Tibial artery (tissue), 4 donors: ENCODE measurements at regions not wholly inside any gene's neighbourhood (a gene's known extent, or its start where the extent isn't known, plus 50 kb on each side); places are given as distances from the start of the nearest gene placed in this dataset.

Source experiments
- DNase-seq, 2 donors: peaks; one replicate each; pipeline ENCODE4 v3.0.0-alpha.2; 2019
- H3K27ac ChIP-seq, 2 donors: fragments of 200-600 bp; sonication (generic) in 1 of 2; 1 replicate in 1 of 2; 2 replicates in 1 of 2; pipeline ENCODE4 v1.5.1; 2018 to 2019; ENCODE audit warnings: mild to moderate bottlenecking in 1 of 2
- H3K27me3 ChIP-seq, 2 donors: fragments of 200-600 bp; sonication (generic) in 1 of 2; one replicate each; pipeline versions ENCODE4 v1.5.1 to v1.6.0; 2016 to 2019
- H3K36me3 ChIP-seq, 3 donors: fragments of 200-600 bp; sonication (generic) in 2 of 3; one replicate each; pipeline ENCODE4 v1.5.1; 2016 to 2019; ENCODE audit warnings: mild to moderate bottlenecking in 2 of 3
- H3K4me1 ChIP-seq, 4 donors: fragments of 200-600 bp; sonication (generic) in 2 of 4; 1 replicate in 3 of 4; 2 replicates in 1 of 4; pipeline ENCODE4 v1.5.1; 2016 to 2019
- H3K4me3 ChIP-seq, 2 donors: fragments of 200-600 bp; sonication (generic) in 1 of 2; 1 replicate in 1 of 2; 2 replicates in 1 of 2; pipeline ENCODE4 v1.5.1; 2018 to 2019; ENCODE audit warnings: mild to moderate bottlenecking in 2 of 2
- H3K9me3 ChIP-seq, 3 donors: fragments of 200-600 bp; sonication (generic) in 1 of 3; one replicate each; pipeline ENCODE4 v1.5.1; 2016 to 2019
- intact Hi-C: fragments of 100-400 bp; cut with DNase I; formaldehyde crosslinking; loops from one replicate; pipeline ENCODE4 v1.15.0; 2023; ENCODE audit warnings: low total_unique reads
- TF ChIP-seq, protein P1 (sequence below), 2 experiments: fragments of 200-600 bp in 1 of 2; fragments of 450-650 bp in 1 of 2; IDR thresholded peaks; one replicate each; pipeline ENCODE4 v1.5.1; 2017 to 2019; ENCODE audit warnings: antibody characterized with exemption in 2 of 2, mild to moderate bottlenecking in 1 of 2, moderate library complexity in 1 of 2

- Histone ChIP-seq H3K27ac (no peak overlapping the region), H3K27me3 (no peaks in the 10 kb centered on the region), H3K36me3 (no peaks in the 10 kb centered on the region), H3K4me1 (no peaks in the 10 kb centered on the region), H3K4me3 (no peak overlapping the region), H3K9me3 (peaks cover 0 to 7% (median 0%) of the 10 kb centered on the region in 3 donors)
- no peak for DNase-seq
- intact Hi-C loops: no loop called here
- TF ChIP-seq, protein P1, sequence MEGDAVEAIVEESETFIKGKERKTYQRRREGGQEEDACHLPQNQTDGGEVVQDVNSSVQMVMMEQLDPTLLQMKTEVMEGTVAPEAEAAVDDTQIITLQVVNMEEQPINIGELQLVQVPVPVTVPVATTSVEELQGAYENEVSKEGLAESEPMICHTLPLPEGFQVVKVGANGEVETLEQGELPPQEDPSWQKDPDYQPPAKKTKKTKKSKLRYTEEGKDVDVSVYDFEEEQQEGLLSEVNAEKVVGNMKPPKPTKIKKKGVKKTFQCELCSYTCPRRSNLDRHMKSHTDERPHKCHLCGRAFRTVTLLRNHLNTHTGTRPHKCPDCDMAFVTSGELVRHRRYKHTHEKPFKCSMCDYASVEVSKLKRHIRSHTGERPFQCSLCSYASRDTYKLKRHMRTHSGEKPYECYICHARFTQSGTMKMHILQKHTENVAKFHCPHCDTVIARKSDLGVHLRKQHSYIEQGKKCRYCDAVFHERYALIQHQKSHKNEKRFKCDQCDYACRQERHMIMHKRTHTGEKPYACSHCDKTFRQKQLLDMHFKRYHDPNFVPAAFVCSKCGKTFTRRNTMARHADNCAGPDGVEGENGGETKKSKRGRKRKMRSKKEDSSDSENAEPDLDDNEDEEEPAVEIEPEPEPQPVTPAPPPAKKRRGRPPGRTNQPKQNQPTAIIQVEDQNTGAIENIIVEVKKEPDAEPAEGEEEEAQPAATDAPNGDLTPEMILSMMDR (IDR thresholded peaks at IDR 0.05): no peak
Observed at GRCh38 chr3:67804089-67804488, 149.7 kb upstream of the SUCLG2 start.

DNA sequence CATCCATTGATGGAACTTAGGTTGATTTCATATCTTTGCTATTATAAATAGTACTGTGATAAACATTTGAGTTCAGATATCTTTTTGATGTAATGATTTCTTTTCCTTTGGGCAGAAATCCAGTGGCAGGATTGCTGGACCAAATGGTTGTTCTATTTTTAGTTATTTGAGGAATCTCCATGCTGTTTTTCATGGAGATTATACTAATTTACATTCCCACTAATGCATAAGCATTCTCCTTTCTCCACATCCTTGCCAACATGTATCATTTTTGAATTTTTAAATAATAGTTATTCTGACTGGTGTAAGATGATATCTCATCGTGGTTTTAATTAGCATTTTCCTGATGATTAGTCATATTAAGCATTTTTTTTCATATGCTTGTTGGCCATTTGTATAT is 144.0 kb upstream of the SUCLG2 start:
- Histone ChIP-seq H3K4me1 (no peaks in the 10 kb centered on the region), H3K9me3 (peaks cover 0 to 7% (median 0%) of the 10 kb centered on the region in 3 donors), H3K27me3 (no peaks in the 10 kb centered on the region), H3K4me3 (no peak overlapping the region), H3K27ac (no peak overlapping the region), H3K36me3 (no peaks in the 10 kb centered on the region)
- intact Hi-C loops: no loop called here
- DNase-seq: no peak
- TF ChIP-seq, protein P1 (IDR thresholded peaks at IDR 0.05): no peak

DNA sequence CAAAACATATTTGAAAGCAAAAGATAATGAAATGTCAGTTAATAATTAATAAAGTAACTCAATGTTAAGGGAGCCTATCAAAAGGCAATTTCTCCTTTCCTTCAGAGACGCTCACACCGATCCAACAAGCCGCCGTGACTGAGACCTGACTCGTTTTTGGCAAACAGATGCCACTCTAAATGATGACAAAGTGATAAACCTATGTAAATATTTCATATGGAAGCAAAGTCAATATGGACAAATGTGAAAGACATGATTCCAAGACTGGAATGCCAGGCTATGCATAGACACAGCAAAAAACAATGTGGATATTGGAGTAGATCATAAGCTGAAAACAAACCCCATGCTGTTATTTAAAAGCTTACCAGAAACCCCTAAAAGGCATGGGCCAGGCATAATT is 137.2 kb upstream of the SUCLG2 start:
- Histone ChIP-seq H3K9me3 (no peaks in the 10 kb centered on the region), H3K36me3 (no peaks in the 10 kb centered on the region), H3K4me1 (no peaks in the 10 kb centered on the region), H3K27ac (no peak overlapping the region), H3K27me3 (no peaks in the 10 kb centered on the region), H3K4me3 (no peak overlapping the region)
- no peak for DNase-seq
- TF ChIP-seq, protein P1 (IDR thresholded peaks at IDR 0.05): no peak
- intact Hi-C loops: no loop called here

DNA sequence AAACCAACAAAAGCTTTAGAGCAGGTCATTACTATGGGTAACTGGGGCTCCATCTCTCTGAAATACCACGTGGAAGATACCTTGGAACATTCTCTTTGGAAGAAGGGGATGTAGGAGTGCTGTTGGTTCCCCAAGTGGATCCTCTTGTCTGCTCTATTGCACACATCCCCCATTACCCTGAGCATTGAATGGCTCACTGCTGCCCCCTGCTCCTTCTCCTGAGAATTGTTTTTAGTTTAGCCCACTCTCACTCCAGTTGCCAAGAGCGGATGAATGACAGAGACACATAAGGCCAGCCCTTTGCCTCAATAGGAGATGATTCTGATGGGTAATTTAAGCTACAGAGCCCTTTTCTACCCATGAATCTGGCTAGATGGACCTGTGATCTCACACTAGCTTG is 135.6 kb upstream of the SUCLG2 start:
- TF ChIP-seq, protein P1 (IDR thresholded peaks at IDR 0.05): peak in 1 of 2 experiments; percentile 25

DNA sequence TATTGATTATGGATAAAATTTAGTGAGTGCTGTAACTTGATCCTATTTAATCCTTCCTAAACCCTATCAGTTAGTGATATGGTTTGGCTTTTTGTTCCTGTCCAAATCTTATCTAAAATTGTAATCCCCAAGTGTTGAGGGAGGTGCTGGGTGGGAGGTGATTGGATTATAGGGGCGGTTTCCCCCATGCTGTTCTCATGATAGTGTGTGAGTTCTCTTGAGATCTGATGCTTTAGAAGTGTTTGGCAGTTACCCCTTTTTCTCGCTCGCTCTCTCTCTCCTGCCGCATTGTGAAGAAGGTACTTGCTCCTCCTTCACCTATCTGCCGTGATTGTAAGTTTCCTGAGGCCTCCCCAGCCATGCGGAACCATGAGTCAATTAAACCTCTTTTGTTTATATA is 134.0 kb upstream of the SUCLG2 start:
- H3K4me3 ChIP-seq: no peak overlapping the region
- H3K27me3 ChIP-seq: no peaks in the 10 kb centered on the region
- DNase-seq: no peak
- H3K27ac ChIP-seq: no peak overlapping the region
- TF ChIP-seq, protein P1 (IDR thresholded peaks at IDR 0.05): no peak
- no peaks in the 10 kb centered on the region for H3K4me1 ChIP-seq
- intact Hi-C loops: no loop called here
- H3K9me3 ChIP-seq: peaks cover 0 to 4% (median 0%) of the 10 kb centered on the region in 3 donors
- no peaks in the 10 kb centered on the region for H3K36me3 ChIP-seq

More for the DNA sequence above, 135.6 kb upstream of the SUCLG2 start:
- Histone ChIP-seq H3K9me3 (no peaks in the 10 kb centered on the region), H3K27ac (no peak overlapping the region), H3K27me3 (no peaks in the 10 kb centered on the region), H3K4me1 (no peaks in the 10 kb centered on the region), H3K36me3 (no peaks in the 10 kb centered on the region), H3K4me3 (no peak overlapping the region)
- intact Hi-C loops: no loop called here
- DNase-seq: no peak
